ENCODE measurements at regions not wholly inside any gene's neighbourhood (a gene's known extent, or its start where the extent isn't known, plus 50 kb on each side); places are given as distances from the start of the nearest gene placed in this dataset.

- TF ChIP-seq, protein P1, sequence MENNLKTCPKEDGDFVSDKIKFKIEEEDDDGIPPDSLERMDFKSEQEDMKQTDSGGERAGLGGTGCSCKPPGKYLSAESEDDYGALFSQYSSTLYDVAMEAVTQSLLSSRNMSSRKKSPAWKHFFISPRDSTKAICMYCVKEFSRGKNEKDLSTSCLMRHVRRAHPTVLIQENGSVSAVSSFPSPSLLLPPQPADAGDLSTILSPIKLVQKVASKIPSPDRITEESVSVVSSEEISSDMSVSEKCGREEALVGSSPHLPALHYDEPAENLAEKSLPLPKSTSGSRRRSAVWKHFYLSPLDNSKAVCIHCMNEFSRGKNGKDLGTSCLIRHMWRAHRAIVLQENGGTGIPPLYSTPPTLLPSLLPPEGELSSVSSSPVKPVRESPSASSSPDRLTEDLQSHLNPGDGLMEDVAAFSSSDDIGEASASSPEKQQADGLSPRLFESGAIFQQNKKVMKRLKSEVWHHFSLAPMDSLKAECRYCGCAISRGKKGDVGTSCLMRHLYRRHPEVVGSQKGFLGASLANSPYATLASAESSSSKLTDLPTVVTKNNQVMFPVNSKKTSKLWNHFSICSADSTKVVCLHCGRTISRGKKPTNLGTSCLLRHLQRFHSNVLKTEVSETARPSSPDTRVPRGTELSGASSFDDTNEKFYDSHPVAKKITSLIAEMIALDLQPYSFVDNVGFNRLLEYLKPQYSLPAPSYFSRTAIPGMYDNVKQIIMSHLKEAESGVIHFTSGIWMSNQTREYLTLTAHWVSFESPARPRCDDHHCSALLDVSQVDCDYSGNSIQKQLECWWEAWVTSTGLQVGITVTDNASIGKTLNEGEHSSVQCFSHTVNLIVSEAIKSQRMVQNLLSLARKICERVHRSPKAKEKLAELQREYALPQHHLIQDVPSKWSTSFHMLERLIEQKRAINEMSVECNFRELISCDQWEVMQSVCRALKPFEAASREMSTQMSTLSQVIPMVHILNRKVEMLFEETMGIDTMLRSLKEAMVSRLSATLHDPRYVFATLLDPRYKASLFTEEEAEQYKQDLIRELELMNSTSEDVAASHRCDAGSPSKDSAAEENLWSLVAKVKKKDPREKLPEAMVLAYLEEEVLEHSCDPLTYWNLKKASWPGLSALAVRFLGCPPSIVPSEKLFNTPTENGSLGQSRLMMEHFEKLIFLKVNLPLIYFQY (CRISPR knock-in tag; IDR thresholded peaks at IDR 0.05; ENCODE audit: borderline replicate concordance): no peak
- TF ChIP-seq MAZ (IDR thresholded peaks at IDR 0.05; ENCODE audit: borderline replicate concordance, low read depth, low read length) (no peak), MAZ (CRISPR knock-in tag; IDR thresholded peaks at IDR 0.05; ENCODE audit: low read depth) (no peak), ZC3H4 (CRISPR knock-in tag; IDR thresholded peaks at IDR 0.05; ENCODE audit: borderline replicate concordance) (no peak)
Measured at GRCh38 chr11:133785795-133786340, 59.4 kb downstream of the SPATA19 start (continued).

- Histone ChIP-seq H3K9me3 (ENCODE audit: low read length) (no peaks in the 10 kb centered on the region), H4K20me1 (ENCODE audit: insufficient read depth, low read length) (no peaks in the 10 kb centered on the region), H3K4me1 (ENCODE audit: insufficient read depth, low read length) (no peaks in the 10 kb centered on the region), H3K4me3 (replicated peaks in 1 of 3; ENCODE audit: insufficient read depth in 1 of 3, low read depth in 2 of 3, low read length in 3 of 3) (no peak overlapping the region), H3K79me2 (ENCODE audit: insufficient read depth, low read length) (no peaks in the 10 kb centered on the region), H3K4me2 (ENCODE audit: low read depth, low read length) (no peak overlapping the region), H2AFZ (ENCODE audit: low read length) (no peak overlapping the region), H3K9ac (ENCODE audit: insufficient read depth, low read depth, low read length) (no peak overlapping the region), H3K36me3 (replicated peaks in 1 of 2; ENCODE audit: control insufficient read depth in 1 of 2, insufficient read depth in 2 of 2, low read length in 2 of 2) (no peaks in the 10 kb centered on the region), H3K27me3 (ENCODE audit: control insufficient read depth in 1 of 2, insufficient read depth in 2 of 2, low read length in 2 of 2) (peaks cover 0 to 15% of the 10 kb centered on the region in 2 experiments; a peak in 3 of 5 replicates), H3K27ac (ENCODE audit: extremely low read length, insufficient read depth, low read length) (no peak overlapping the region)
- intact Hi-C loops (cut with micrococcal nuclease; ENCODE audit: unreplicated experiment) (no loop called here), in situ Hi-C loops (cut with HindIII; ENCODE audit: extremely low pct_ligation_motif_present, low pct_unique_long_range_greater_than_20kb) (no loop called here)
- ChIA-PET CTCF (ENCODE audit: low intra/inter-chr PET ratio, low total read pairs) (no interaction called here), POLR2A (no interaction called here)
- 14% methylated on average over 5 of the region's 6 CpGs for WGBS (ENCODE audit: low lambda C conversion rate)
- DNase-seq (ENCODE audit: low spot score): no peak
- no peak for FAIRE-seq
- ATAC-seq: no peak
- no TSS peak for BruUV-seq (replicated peaks)
- no peak for TF ChIP-seq SRSF4 (IDR thresholded peaks at IDR 0.05; ENCODE audit: low read depth, low read length, poor library complexity, severe bottlenecking)
- no peak for TF ChIP-seq ZBTB26 (CRISPR knock-in tag; IDR thresholded peaks at IDR 0.05; ENCODE audit: borderline replicate concordance)
- no peak for TF ChIP-seq GZF1 (CRISPR knock-in tag; IDR thresholded peaks at IDR 0.05)
- TF ChIP-seq ZNF33B (CRISPR knock-in tag; IDR thresholded peaks at IDR 0.05): no peak
- no peak for TF ChIP-seq ZNF326 (CRISPR knock-in tag; IDR thresholded peaks at IDR 0.05; ENCODE audit: borderline replicate concordance)
- TF ChIP-seq, protein P2, sequence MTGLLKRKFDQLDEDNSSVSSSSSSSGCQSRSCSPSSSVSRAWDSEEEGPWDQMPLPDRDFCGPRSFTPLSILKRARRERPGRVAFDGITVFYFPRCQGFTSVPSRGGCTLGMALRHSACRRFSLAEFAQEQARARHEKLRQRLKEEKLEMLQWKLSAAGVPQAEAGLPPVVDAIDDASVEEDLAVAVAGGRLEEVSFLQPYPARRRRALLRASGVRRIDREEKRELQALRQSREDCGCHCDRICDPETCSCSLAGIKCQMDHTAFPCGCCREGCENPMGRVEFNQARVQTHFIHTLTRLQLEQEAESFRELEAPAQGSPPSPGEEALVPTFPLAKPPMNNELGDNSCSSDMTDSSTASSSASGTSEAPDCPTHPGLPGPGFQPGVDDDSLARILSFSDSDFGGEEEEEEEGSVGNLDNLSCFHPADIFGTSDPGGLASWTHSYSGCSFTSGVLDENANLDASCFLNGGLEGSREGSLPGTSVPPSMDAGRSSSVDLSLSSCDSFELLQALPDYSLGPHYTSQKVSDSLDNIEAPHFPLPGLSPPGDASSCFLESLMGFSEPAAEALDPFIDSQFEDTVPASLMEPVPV (CRISPR knock-in tag; IDR thresholded peaks at IDR 0.05): no peak
- TF ChIP-seq SUZ12 (IDR thresholded peaks at IDR 0.05; ENCODE audit: low read depth, low read length): no peak
- TF ChIP-seq ZBTB1 (CRISPR knock-in tag; IDR thresholded peaks at IDR 0.05; ENCODE audit: borderline replicate concordance): no peak
- TF ChIP-seq YEATS4 (CRISPR knock-in tag; IDR thresholded peaks at IDR 0.05; ENCODE audit: borderline replicate concordance): no peak
Measured at GRCh38 chr11:133784359-133784758, 61.0 kb downstream of the SPATA19 start.
